Astrocyte (in vitro differentiated cells and primary cell): ENCODE measurements at regions not wholly inside any gene's neighbourhood (a gene's known extent, or its start where the extent isn't known, plus 50 kb on each side); places are given as distances from the start of the nearest gene placed in this dataset.

Experiments used
- CTCF ChIP-seq: IDR thresholded peaks from 2 replicates; pipeline ENCODE4 v1.5.1; 2011; ENCODE audit warnings: low read depth, mild to moderate bottlenecking, inconsistent platforms, low read length, moderate library complexity; ENCODE audit not compliant: insufficient read depth
- EZH2 ChIP-seq: IDR thresholded peaks from 2 replicates; pipeline ENCODE4 v1.6.1; 2012; ENCODE audit warnings: mild to moderate bottlenecking, low read length, inconsistent platforms; ENCODE audit not compliant: insufficient read depth

DNA sequence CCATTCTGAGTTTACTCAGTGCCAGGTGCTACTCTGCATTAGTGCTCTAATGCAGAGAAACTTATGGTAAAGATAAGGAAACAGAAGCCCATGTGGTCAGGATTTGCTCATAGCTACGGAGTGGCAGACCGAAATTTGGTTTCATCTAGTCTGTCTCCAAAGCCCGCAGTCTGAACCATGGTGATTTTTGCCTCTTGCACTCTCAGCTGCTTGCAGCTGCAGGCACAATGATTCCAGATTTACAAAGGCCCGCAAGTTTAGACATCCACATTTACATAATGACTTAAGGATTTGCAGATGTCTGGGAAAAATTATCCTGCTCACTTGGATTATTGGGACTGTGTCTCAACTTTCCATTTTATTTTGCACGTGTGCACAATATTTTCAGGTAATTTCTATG is 161.3 kb upstream of the KCNJ6 start:
- TF ChIP-seq EZH2, result no peak
- TF ChIP-seq CTCF, result no peak
